Activated CD4-positive, alpha-beta T cell treated with anti-CD3 and anti-CD28 coated beads, Interleukin-2, amount 50 U/mL, for 48 hours (primary cell): ENCODE measurements at regions not wholly inside any gene's neighbourhood (a gene's known extent, or its start where the extent isn't known, plus 50 kb on each side); places are given as distances from the start of the nearest gene placed in this dataset.
"Not testable (repeated sequence)": the region's sequence is repeated elsewhere in the genome, so short reads cannot be mapped to it uniquely, and the experiment has no call there.

Experiments
- DNase-seq, 2 experiments: peaks; one replicate each; pipeline ENCODE4 v3.0.0-alpha.2; 2020

GRCh38 chr17:33950061-33950460, 305.0 kb upstream of the CCL2 start:
- no peak for DNase-seq

- DNase-seq: no peak
These were observed 302.7 kb upstream of the CCL2 start for GRCh38 chr17:33952425-33952824.

- no peak for DNase-seq
These were observed 300.5 kb upstream of the CCL2 start for GRCh38 chr17:33954597-33954996.

- no peak for DNase-seq
These were observed 299.6 kb upstream of the CCL2 start for GRCh38 chr17:33955461-33955860.

GRCh38 chr17:33959098-33959497, 296.0 kb upstream of the CCL2 start:
- not testable (repeated sequence) for DNase-seq

GRCh38 chr17:33962857-33963655, 292.0 kb upstream of the CCL2 start:
- no peak for DNase-seq

GRCh38 chr17:33964344-33964979, 290.6 kb upstream of the CCL2 start:
- no peak for DNase-seq

GRCh38 chr17:33966410-33967059, 288.6 kb upstream of the CCL2 start:
- DNase-seq: no peak

GRCh38 chr17:33967608-33968349, 287.3 kb upstream of the CCL2 start:
- DNase-seq: no peak

GRCh38 chr17:33968350-33969044, 286.6 kb upstream of the CCL2 start:
- DNase-seq: peak; percentile 4 to 10

- no peak for DNase-seq
These were observed 284.8 kb upstream of the CCL2 start for GRCh38 chr17:33970279-33970678.

- DNase-seq: no peak
These were observed 282.3 kb upstream of the CCL2 start for GRCh38 chr17:33972763-33973162.

GRCh38 chr17:33973491-33973890, 281.6 kb upstream of the CCL2 start:
- no peak for DNase-seq

GRCh38 chr17:33974276-33974675, 280.8 kb upstream of the CCL2 start:
- no peak for DNase-seq

- DNase-seq: no peak
These were observed 278.3 kb upstream of the CCL2 start for GRCh38 chr17:33976831-33977230.

GRCh38 chr17:33977729-33978514, 277.2 kb upstream of the CCL2 start:
- no peak for DNase-seq

GRCh38 chr17:33978889-33979288, 276.2 kb upstream of the CCL2 start:
- DNase-seq: no peak

GRCh38 chr17:33980193-33980592, 274.9 kb upstream of the CCL2 start:
- DNase-seq: no peak

- DNase-seq: no peak
These were observed 273.1 kb upstream of the CCL2 start for GRCh38 chr17:33981711-33982601.

GRCh38 chr17:33982909-33983308, 272.2 kb upstream of the CCL2 start:
- no peak for DNase-seq
